Activated B cell treated with CpG ODN at 0.5 μM for 24 hours (primary cell): ENCODE measurements at regions not wholly inside any gene's neighbourhood (a gene's known extent, or its start where the extent isn't known, plus 50 kb on each side); places are given as distances from the start of the nearest gene placed in this dataset.

Source experiments
- ATAC-seq: fragments of 200-7000 bp; cut with Tn5 transposase; one replicate; pipeline ENCODE4 v1.10.0; 2021; ENCODE audit warnings: low read depth, mild to moderate bottlenecking, moderate library complexity
- CTCF ChIA-PET: fragments of 350-600 bp; sonication (Branson Sonifier 250); formaldehyde crosslinking; loops from one replicate; lab custom pipeline; 2021; ENCODE audit warnings: antibody characterized with exemption; lab: Charles Lee
- POLR2A ChIA-PET: fragments of 350-600 bp; sonication (Branson Sonifier 250); formaldehyde crosslinking; loops from one replicate; lab custom pipeline; 2021; ENCODE audit warnings: antibody characterized with exemption; lab: Charles Lee
- DNase-seq: peaks from one replicate; pipeline ENCODE4 v3.0.0; 2022
- H3K27ac Mint-ChIP-seq: one replicate; pipeline ENCODE4 v1.8.0; 2020; ENCODE audit warnings: mixed read lengths
- H3K27me3 Mint-ChIP-seq: one replicate; pipeline ENCODE4 v1.8.0; 2021; ENCODE audit warnings: mixed read lengths
- H3K36me3 Mint-ChIP-seq: one replicate; pipeline ENCODE4 v1.8.0; 2021; ENCODE audit warnings: low read depth, mixed read lengths
- H3K4me1 Mint-ChIP-seq: one replicate; pipeline ENCODE4 v1.8.0; 2021; ENCODE audit warnings: mixed read lengths
- H3K4me3 Mint-ChIP-seq: one replicate; pipeline ENCODE4 v1.8.0; 2020; ENCODE audit warnings: mild to moderate bottlenecking, mixed read lengths
- H3K9me3 Mint-ChIP-seq: one replicate; pipeline ENCODE4 v1.8.0; 2020; ENCODE audit warnings: mixed read lengths
- intact Hi-C: fragments of 100-400 bp; cut with micrococcal nuclease; formaldehyde crosslinking; loops from one replicate; pipeline ENCODE4 v1.15.1; 2024
- TF ChIP-seq, protein P1 (sequence below): fragments of 200-600 bp; IDR thresholded peaks from one replicate; pipeline ENCODE4 v1.8.0; 2022; ENCODE audit warnings: antibody characterized with exemption, mild to moderate bottlenecking

GRCh38 chr10:24150853-24151252 lies 58.1 kb upstream of the KIAA1217 start:
- Mint-ChIP-seq H3K36me3 (no peaks in the 10 kb centered on the region), H3K27me3 (no peaks in the 10 kb centered on the region), H3K27ac (no peak overlapping the region), H3K4me3 (no peak overlapping the region), H3K4me1 (no peaks in the 10 kb centered on the region), H3K9me3 (no peaks in the 10 kb centered on the region)
- ChIA-PET POLR2A (no interaction called here), CTCF (no interaction called here)
- intact Hi-C loops: no loop called here
- ATAC-seq (no peak), DNase-seq (no peak)
- TF ChIP-seq, protein P1, sequence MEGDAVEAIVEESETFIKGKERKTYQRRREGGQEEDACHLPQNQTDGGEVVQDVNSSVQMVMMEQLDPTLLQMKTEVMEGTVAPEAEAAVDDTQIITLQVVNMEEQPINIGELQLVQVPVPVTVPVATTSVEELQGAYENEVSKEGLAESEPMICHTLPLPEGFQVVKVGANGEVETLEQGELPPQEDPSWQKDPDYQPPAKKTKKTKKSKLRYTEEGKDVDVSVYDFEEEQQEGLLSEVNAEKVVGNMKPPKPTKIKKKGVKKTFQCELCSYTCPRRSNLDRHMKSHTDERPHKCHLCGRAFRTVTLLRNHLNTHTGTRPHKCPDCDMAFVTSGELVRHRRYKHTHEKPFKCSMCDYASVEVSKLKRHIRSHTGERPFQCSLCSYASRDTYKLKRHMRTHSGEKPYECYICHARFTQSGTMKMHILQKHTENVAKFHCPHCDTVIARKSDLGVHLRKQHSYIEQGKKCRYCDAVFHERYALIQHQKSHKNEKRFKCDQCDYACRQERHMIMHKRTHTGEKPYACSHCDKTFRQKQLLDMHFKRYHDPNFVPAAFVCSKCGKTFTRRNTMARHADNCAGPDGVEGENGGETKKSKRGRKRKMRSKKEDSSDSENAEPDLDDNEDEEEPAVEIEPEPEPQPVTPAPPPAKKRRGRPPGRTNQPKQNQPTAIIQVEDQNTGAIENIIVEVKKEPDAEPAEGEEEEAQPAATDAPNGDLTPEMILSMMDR: no peak

- TF ChIP-seq, protein P1: no peak
- CTCF ChIA-PET: no interaction called here
- DNase-seq (no peak), ATAC-seq (no peak)
- intact Hi-C loops: no loop called here
- no peaks in the 10 kb centered on the region for H3K4me1 Mint-ChIP-seq
- H3K27ac Mint-ChIP-seq: no peak overlapping the region
- no peaks in the 10 kb centered on the region for H3K27me3 Mint-ChIP-seq
- peaks cover 2% of the 10 kb centered on the region for H3K9me3 Mint-ChIP-seq
- H3K4me3 Mint-ChIP-seq: no peak overlapping the region
- POLR2A ChIA-PET: no interaction called here
- no peaks in the 10 kb centered on the region for H3K36me3 Mint-ChIP-seq
These were observed 56.7 kb upstream of the KIAA1217 start for GRCh38 chr10:24152270-24152669.

GRCh38 chr10:24153031-24153430 lies 55.9 kb upstream of the KIAA1217 start:
- no peak overlapping the region for H3K27ac Mint-ChIP-seq
- intact Hi-C loops: no loop called here
- ATAC-seq: no peak

DNA sequence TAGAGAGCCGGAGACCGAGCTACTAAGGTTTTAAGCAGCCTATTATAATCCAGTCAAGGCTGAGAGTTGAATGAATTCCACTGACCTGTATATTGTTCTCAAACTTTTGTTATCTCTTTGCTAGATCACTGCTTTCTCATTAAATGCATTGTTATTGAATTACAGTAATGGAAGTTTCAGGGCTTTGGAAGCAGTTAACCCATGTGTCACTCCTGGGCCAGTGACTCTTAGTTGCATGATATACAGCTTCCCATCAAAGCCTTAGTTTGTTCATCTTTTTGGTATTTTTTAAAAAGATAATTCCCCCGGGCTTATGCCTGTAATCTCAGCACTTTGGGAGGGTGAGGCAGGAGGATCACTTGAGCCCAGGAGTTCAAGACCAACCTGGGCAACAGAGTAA lies 55.4 kb upstream of the KIAA1217 start:
- Mint-ChIP-seq H3K4me1 (no peaks in the 10 kb centered on the region), H3K4me3 (no peak overlapping the region), H3K36me3 (no peaks in the 10 kb centered on the region), H3K9me3 (peaks cover 11% of the 10 kb centered on the region), H3K27me3 (no peaks in the 10 kb centered on the region), H3K27ac (no peak overlapping the region)
- intact Hi-C loops: no loop called here
- DNase-seq: no peak
- TF ChIP-seq, protein P1: no peak
- CTCF ChIA-PET: no interaction called here
- no peak for ATAC-seq
- POLR2A ChIA-PET: no interaction called here

More at GRCh38 chr10:24153031-24153430, 55.9 kb upstream of the KIAA1217 start:
- POLR2A ChIA-PET: no interaction called here
- no peaks in the 10 kb centered on the region for H3K36me3 Mint-ChIP-seq
- CTCF ChIA-PET: no interaction called here
- H3K4me1 Mint-ChIP-seq: no peaks in the 10 kb centered on the region
- H3K4me3 Mint-ChIP-seq: no peak overlapping the region
- peaks cover 7% of the 10 kb centered on the region for H3K9me3 Mint-ChIP-seq
- H3K27me3 Mint-ChIP-seq: no peaks in the 10 kb centered on the region
- DNase-seq: no peak
- TF ChIP-seq, protein P1: no peak

DNA sequence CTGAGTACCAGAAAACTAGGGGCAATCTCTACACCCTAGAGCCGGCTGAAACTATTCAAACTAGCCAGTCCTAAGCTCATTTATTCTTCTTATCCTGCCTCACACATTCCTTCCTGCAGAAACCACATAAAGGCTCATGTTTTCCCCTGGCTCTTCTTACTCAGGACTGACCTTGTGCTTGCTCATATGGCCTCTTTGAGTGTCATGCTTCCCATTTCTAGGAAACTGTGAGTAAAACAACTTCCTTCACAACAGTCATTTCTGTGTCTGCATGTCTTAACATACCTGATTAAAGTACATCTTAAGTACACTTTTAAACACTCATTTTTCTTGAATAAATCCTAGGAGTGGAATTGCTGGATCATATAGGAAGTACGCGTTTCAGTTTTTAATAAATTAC lies 52.3 kb upstream of the KIAA1217 start:
- CTCF ChIA-PET: no interaction called here
- H3K36me3 Mint-ChIP-seq: no peaks in the 10 kb centered on the region
- no peak for DNase-seq
- H3K9me3 Mint-ChIP-seq: peaks cover 12% of the 10 kb centered on the region
- ATAC-seq: no peak
- intact Hi-C loops: no loop called here
- H3K27me3 Mint-ChIP-seq: no peaks in the 10 kb centered on the region
- TF ChIP-seq, protein P1: no peak
- H3K27ac Mint-ChIP-seq: no peak overlapping the region
- POLR2A ChIA-PET: no interaction called here
- H3K4me3 Mint-ChIP-seq: no peak overlapping the region
- H3K4me1 Mint-ChIP-seq: no peaks in the 10 kb centered on the region
